Sigmoid colon (tissue), 4 donors: ENCODE measurements at regions not wholly inside any gene's neighbourhood (a gene's known extent, or its start where the extent isn't known, plus 50 kb on each side); places are given as distances from the start of the nearest gene placed in this dataset.

Experiments used
- CTCF ChIP-seq, 4 experiments: fragments of 450-650 bp in 3 of 4; fragments of 200-600 bp in 1 of 4; IDR thresholded peaks; one replicate each; pipeline ENCODE4 v1.5.1; 2016 to 2019; ENCODE audit warnings: antibody characterized with exemption in 4 of 4, mild to moderate bottlenecking in 3 of 4, moderate library complexity in 2 of 4
- EP300 ChIP-seq, 4 donors: sonication (generic); formaldehyde crosslinking; IDR thresholded peaks; one replicate each; pipeline ENCODE4 v1.6.1; 2017; ENCODE audit warnings: antibody characterized with exemption in 4 of 4
- POLR2A ChIP-seq, 2 donors: fragments of 450-650 bp; IDR thresholded peaks; one replicate each; pipeline ENCODE4 v1.6.1; 2016; ENCODE audit warnings: antibody characterized with exemption in 2 of 2, mild to moderate bottlenecking in 2 of 2, moderate library complexity in 2 of 2
- POLR2AphosphoS5 ChIP-seq, 4 donors: sonication (generic); formaldehyde crosslinking; IDR thresholded peaks; one replicate each; pipeline ENCODE4 v1.6.1; 2017; ENCODE audit warnings: antibody characterized with exemption in 4 of 4

- TF ChIP-seq POLR2A (IDR thresholded peaks at IDR 0.05) (no peak), CTCF (IDR thresholded peaks at IDR 0.05) (no peak), POLR2AphosphoS5 (IDR thresholded peaks at IDR 0.05) (no peak), EP300 (IDR thresholded peaks at IDR 0.05) (no peak)
These were observed 151.2 kb upstream of the DIO3 start for GRCh38 chr14:101410126-101410525.
